ENCODE measurements at regions not wholly inside any gene's neighbourhood (a gene's known extent, or its start where the extent isn't known, plus 50 kb on each side); places are given as distances from the start of the nearest gene placed in this dataset.

DNA sequence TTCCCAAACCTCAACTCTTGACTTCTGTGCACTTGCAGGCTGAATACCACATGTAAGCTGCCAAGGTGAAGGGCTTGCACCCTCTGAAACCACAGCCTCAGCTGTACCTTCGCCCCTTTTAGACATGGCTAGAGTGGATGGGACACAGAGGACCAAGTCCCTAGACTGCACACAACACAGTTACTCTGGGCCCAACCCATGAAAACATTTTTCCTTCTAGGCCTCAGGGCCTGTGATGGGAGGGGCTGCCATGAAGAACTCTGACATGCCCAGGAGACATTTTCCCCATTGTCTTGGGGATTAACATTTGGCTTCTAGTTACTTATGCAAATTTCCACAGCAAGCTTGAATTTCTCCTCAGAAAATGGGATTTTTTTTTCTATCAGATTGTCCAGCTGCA, 331.0 kb upstream of the RGMB start (continued):
- TF ChIP-seq KDM1A (IDR thresholded peaks at IDR 0.05; ENCODE audit: borderline replicate concordance, low read length) (no peak), POU5F1 (IDR thresholded peaks at IDR 0.05; ENCODE audit: low read depth, low read length) (no peak), CREB1 (IDR thresholded peaks at IDR 0.05) (no peak), ZNF274 (IDR thresholded peaks at IDR 0.05; ENCODE audit: borderline replicate concordance, extremely low read depth, low read length) (no peak)
- TF ChIP-seq, protein P1, sequence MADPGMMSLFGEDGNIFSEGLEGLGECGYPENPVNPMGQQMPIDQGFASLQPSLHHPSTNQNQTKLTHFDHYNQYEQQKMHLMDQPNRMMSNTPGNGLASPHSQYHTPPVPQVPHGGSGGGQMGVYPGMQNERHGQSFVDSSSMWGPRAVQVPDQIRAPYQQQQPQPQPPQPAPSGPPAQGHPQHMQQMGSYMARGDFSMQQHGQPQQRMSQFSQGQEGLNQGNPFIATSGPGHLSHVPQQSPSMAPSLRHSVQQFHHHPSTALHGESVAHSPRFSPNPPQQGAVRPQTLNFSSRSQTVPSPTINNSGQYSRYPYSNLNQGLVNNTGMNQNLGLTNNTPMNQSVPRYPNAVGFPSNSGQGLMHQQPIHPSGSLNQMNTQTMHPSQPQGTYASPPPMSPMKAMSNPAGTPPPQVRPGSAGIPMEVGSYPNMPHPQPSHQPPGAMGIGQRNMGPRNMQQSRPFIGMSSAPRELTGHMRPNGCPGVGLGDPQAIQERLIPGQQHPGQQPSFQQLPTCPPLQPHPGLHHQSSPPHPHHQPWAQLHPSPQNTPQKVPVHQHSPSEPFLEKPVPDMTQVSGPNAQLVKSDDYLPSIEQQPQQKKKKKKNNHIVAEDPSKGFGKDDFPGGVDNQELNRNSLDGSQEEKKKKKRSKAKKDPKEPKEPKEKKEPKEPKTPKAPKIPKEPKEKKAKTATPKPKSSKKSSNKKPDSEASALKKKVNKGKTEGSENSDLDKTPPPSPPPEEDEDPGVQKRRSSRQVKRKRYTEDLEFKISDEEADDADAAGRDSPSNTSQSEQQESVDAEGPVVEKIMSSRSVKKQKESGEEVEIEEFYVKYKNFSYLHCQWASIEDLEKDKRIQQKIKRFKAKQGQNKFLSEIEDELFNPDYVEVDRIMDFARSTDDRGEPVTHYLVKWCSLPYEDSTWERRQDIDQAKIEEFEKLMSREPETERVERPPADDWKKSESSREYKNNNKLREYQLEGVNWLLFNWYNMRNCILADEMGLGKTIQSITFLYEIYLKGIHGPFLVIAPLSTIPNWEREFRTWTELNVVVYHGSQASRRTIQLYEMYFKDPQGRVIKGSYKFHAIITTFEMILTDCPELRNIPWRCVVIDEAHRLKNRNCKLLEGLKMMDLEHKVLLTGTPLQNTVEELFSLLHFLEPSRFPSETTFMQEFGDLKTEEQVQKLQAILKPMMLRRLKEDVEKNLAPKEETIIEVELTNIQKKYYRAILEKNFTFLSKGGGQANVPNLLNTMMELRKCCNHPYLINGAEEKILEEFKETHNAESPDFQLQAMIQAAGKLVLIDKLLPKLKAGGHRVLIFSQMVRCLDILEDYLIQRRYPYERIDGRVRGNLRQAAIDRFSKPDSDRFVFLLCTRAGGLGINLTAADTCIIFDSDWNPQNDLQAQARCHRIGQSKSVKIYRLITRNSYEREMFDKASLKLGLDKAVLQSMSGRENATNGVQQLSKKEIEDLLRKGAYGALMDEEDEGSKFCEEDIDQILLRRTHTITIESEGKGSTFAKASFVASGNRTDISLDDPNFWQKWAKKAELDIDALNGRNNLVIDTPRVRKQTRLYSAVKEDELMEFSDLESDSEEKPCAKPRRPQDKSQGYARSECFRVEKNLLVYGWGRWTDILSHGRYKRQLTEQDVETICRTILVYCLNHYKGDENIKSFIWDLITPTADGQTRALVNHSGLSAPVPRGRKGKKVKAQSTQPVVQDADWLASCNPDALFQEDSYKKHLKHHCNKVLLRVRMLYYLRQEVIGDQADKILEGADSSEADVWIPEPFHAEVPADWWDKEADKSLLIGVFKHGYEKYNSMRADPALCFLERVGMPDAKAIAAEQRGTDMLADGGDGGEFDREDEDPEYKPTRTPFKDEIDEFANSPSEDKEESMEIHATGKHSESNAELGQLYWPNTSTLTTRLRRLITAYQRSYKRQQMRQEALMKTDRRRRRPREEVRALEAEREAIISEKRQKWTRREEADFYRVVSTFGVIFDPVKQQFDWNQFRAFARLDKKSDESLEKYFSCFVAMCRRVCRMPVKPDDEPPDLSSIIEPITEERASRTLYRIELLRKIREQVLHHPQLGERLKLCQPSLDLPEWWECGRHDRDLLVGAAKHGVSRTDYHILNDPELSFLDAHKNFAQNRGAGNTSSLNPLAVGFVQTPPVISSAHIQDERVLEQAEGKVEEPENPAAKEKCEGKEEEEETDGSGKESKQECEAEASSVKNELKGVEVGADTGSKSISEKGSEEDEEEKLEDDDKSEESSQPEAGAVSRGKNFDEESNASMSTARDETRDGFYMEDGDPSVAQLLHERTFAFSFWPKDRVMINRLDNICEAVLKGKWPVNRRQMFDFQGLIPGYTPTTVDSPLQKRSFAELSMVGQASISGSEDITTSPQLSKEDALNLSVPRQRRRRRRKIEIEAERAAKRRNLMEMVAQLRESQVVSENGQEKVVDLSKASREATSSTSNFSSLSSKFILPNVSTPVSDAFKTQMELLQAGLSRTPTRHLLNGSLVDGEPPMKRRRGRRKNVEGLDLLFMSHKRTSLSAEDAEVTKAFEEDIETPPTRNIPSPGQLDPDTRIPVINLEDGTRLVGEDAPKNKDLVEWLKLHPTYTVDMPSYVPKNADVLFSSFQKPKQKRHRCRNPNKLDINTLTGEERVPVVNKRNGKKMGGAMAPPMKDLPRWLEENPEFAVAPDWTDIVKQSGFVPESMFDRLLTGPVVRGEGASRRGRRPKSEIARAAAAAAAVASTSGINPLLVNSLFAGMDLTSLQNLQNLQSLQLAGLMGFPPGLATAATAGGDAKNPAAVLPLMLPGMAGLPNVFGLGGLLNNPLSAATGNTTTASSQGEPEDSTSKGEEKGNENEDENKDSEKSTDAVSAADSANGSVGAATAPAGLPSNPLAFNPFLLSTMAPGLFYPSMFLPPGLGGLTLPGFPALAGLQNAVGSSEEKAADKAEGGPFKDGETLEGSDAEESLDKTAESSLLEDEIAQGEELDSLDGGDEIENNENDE (IDR thresholded peaks at IDR 0.05; ENCODE audit: insufficient replicate concordance, low read length) = no peak

All from H1 (cell line).